Head of caudate nucleus (tissue), 42 donors: ENCODE measurements at regions not wholly inside any gene's neighbourhood (a gene's known extent, or its start where the extent isn't known, plus 50 kb on each side); places are given as distances from the start of the nearest gene placed in this dataset.
A peak's percentile ranks its signal among the peaks of the same experiment; 100 is the strongest.

Source experiments
- DNase-seq, 42 donors: peaks; one replicate each; pipeline versions ENCODE4 v3.0.0 to v3.0.0-alpha.2; 2020 to 2021; ENCODE audit warnings: mixed read lengths in 7 of 42
- intact Hi-C: fragments of 100-400 bp; cut with DNase I; formaldehyde crosslinking; loops from one replicate; pipeline ENCODE4 v1.15.0; 2022

DNA sequence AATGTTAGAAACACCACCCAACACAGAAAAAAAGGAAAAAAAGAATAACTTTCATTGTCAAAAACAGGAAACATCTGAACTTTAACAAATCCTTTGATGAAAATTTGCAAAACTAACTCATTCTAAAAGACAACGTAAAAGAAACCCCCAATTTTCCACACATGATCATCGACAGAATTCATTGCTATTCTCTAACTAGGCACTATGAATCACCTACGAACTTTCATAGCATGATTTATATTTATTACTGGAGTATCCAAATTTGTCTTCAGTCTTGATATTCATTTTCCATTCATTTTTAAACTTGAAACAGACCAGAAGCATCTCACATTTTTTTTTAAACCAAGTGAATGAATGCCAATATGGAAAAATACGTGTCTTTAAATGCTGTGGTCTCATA is 514.6 kb downstream of the TLE4 start:
- no peak for DNase-seq
- intact Hi-C loops, result no loop called here

DNA sequence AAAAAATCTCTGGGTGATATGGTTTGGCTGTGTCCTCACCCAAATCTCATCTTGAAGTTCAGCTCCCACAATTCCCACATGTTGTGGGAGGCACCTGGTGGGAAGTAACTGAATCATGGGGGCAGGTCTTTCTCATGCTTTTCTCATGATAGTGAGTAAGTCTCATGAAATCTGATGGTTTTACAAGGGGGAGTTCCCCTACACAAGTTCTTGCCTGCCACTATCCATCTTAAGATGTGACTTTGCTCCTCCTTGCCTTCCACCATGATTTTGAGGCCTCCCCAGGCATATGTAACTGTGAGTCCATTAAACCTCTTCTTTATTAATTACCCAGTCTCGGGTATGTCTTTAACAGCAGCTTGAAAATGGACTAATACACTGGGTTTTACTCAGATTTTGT is 513.9 kb downstream of the TLE4 start:
- DNase-seq, result no peak
- intact Hi-C loops, result no loop called here

DNA sequence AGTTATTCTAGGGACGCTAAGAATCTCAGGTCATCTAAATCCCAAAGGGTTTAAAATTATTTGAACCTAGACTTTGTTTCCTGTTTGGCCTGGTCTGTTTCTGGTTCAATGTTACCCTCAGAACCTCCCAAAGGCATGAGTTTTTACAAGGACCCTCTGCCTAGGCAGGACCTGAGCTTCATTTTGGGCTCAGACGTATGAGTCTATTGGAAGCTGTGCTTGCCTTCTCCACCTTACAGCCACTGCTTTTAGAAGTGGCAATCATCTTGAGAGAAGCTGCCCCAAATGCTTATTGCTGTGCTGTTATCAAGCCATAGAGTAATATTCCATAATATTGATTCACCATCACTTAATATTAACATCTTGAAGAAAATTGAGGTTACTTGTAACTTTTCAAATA is 510.4 kb downstream of the TLE4 start:
- intact Hi-C loops, result no loop called here

DNA sequence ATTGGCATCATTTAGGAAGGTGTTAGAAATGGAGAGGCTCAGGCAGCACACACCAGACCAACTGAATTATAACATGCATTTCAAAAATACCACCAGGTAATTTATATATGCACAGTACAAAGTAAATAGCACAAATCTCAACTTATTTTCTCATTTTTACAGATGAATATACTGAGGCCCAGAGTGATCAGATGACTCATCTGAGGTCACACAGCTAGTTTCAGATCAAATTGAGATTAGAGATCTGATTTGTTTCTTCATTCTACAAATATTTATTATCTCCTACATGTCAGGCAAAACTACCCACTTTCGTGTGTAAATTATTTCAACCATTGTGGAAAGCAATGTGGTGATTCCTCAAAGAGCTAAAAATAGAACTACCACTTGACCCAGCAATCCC is 507.1 kb downstream of the TLE4 start:
- DNase-seq, result no peak
- intact Hi-C loops, result no loop called here

More for the DNA sequence above, 510.4 kb downstream of the TLE4 start:
- DNase-seq, result no peak

DNA sequence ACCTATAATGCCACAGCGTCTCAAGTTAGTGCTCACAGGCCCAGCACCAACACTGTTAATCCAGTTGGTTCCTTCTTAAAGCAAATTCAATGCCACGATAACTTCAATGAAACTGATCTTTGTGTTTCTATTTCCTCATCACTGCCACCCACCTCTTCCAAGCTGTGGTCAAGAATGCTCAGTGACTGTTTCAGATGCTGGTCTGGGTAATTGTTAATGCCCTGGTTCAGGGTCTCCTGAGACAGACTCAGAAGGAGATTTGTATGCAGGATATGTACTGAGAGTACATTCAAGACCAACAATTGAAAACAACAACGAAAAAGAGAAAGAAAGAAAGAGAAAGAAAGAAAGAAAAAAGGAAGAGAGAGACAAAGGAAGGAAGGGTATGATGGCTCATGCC is 505.3 kb downstream of the TLE4 start:
- no peak for DNase-seq
- intact Hi-C loops, result no loop called here

DNA sequence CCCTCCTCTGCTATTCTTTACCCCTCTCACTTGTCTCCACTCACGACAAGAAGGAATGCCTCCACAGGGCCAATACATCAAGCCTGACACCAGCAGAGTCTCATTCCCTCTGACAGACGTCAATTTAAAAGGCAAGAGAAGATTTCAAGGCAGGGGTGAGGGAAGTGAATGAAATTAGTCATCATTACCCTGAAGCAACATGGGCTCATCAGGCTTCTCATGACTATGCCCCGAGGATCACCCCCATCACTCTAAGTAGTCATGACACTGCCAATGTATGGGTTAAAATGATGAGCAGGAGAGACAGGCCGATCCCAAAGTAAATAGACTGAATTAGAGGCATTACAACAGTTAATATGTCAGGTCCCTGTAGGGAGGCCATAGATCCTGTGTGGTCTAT is 504.4 kb downstream of the TLE4 start:
- intact Hi-C loops, result no loop called here
- DNase-seq, result no peak

DNA sequence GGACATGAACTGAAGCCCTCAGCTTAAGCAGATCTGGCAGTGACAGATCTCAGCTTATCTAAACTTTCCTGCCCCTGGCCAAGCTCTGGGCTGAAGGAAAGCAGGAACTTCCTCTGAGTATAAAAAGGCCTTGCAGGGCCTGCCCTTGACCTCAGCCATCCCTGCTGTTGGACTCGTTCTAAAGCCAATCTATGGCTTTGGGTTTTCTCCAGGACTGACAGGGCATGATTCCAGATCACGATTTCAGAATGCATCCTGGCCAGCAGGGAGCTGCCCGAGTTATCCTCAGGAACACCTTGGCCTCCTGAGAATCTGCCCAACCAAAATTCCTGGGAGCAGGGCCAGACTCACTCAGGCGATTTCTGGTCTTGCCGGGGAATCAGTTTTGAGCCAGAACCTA is 502.7 kb downstream of the TLE4 start:
- intact Hi-C loops, result no loop called here
- DNase-seq, result no peak

DNA sequence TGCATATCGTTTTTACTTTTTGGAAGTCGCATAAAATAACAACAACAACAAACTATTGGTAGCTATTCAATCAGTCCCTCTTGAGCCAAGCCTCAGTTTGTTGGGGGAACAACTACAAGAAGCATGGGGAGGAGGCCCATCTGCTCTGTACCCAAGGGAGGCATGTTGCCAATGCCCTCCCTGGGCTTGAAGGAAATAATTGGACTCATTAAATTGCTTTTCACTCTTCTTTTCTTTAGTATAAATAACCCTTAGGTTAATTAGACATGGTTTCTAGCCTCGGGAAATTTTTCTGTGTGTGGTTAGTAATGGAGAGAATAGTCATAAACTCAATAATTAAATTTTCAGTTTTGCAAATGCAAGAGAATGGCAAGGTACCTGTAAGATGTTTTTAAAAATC is 500.7 kb downstream of the TLE4 start:
- no peak for DNase-seq
- intact Hi-C loops, result no loop called here

DNA sequence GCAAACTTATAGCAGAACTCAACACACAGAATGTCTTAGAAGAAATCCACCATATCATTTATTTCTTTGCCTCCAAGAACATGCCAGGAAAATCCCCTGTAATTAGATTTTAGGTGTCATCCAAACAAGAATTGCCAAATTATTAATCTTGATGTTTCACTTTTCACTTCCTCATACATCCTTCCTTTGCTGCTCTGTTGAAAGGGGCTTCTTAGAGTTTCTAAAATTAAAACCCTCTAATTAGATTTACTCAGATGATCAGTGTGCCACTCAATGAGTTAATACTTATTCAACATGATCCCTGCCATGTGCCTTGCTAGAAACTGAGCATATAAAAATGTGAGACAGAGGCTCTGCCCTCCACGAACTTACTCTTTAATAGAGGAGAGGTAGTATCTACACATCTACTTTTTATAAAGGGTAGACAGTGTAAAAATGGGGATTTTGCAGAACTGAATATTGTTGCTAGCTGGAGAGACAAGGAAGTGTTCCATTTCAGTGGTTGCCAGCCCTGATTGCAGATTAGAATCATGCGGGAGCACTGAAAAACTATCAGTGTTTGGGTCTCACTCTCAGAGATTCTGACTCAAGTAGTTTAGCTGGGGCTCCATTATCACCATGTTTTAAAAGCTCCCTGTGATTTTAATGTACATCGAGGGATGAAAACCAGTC is 498.4 kb downstream of the TLE4 start:
- DNase-seq, result no peak
- intact Hi-C loops, result no loop called here

DNA sequence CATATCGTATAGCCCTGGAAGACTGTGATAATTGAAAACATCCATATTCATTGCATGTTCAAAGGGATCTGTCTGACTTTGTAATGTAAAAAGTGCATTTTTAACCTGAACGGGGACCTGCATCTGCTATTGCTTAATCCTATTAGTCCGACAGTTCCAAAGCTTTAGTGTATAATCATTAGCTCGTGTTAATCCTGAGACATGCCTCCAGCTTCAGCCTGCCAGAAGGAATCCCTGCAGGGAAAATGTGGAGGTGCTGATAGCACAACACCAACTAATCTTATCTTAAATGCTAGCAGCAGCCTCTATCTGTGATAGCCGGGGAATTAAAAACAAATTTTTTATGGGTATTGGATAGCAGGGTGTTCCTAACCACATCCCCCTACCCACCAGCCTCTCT is 495.2 kb downstream of the TLE4 start:
- peak in 5 of 42 donors; percentile 24 to 47 (median 28) for DNase-seq
- intact Hi-C loops, result no loop called here

DNA sequence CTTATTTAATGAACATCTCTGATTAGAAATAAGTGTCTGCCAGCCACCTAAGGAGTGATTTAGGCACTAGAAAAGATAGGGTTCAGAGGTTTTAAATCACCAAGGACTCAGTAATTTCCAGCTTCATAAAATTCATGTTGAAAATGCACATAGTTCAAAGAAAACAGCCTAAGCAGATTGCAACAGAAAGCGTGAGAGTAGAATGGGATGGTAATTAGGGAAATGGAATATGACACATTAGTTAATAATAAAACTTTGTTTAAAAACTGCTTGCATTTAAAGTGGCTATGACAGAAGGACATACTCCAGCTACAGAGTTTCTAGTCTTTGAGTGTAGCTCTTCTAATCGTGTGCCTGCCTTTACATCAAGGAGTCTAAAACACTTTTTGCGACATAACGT is 490.8 kb downstream of the TLE4 start:
- intact Hi-C loops, result no loop called here
- no peak for DNase-seq

DNA sequence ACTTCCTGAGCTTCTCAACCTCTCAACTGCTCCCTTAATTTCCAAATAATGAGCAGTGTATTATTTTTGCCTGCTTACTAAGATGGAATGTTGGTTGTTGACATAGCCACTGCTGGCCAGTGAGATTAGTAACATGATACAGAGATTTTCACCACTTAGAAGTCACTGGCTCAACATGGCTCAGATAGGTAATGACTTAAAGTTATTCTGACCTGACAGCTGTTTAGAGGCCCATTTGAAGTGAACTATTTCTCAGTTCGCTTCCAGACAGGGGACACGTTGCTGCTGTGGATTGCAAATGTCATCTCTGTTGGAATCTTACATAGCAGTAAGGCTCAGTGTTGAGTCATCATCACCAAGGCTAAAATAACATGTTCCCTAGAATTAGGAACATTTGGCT is 490.2 kb downstream of the TLE4 start:
- peak in 3 of 42 donors; percentile 16 to 45 (median 32) for DNase-seq

DNA sequence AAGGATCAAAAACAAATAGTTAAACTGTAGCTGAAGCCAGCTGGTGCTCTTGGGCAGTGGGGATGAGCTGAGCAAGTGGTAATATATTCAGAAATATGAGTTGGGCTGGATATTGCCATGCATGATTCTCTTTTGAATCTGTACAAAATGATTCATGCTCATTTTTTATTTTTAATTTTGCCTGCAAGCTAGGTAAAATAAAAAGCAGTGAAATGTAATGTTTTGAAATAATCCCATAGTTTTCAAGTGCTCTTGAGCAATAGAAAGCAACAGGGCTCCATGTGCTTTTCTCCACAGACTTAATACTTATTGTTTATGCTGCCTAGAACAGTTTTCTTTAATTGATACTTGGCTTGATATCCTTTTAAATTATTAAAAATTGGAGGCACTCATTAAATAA is 489.3 kb downstream of the TLE4 start:
- no peak for DNase-seq
- intact Hi-C loops, result no loop called here

More for the DNA sequence above, 490.2 kb downstream of the TLE4 start:
- intact Hi-C loops, result no loop called here

DNA sequence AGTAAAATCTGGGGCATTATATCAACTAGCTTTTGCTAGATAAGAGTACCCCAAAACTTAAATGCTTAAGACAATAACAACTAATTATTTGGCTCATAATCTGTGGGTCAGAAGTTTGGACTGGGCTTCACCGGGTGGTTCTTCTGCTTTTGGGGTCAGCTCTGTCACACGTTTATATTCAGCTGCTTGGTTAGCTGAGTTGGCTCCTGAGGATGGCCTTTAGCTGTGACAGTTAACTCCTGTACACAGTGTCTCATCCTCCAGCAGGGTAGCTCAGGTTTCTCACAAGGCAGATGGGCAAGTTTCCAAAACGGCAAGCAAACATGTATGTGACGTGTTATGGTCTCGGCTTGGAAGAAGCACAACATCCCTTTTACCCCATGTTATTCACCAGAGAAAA is 488.2 kb downstream of the TLE4 start:
- no peak for DNase-seq

DNA sequence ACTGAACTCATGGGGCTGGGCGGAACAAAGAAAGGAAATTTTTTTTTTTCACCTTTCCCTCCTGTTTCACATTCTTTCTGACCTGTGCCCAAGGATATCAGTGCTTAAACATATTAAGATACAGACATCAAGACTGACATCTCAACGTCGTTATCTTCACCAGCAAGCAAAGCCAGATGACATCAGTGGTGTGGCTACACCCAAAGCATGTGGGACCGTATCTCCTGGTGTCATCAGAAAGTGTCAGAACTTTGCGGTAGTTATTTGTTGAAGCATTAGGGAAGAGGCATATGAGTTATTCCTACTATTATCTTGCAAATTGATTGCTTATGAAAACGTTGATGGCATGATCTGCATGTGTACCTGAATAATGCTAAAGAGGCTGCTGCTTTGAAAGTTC is 487.4 kb downstream of the TLE4 start:
- intact Hi-C loops, result no loop called here
- no peak for DNase-seq

More for the DNA sequence above, 488.2 kb downstream of the TLE4 start:
- intact Hi-C loops, result no loop called here

DNA sequence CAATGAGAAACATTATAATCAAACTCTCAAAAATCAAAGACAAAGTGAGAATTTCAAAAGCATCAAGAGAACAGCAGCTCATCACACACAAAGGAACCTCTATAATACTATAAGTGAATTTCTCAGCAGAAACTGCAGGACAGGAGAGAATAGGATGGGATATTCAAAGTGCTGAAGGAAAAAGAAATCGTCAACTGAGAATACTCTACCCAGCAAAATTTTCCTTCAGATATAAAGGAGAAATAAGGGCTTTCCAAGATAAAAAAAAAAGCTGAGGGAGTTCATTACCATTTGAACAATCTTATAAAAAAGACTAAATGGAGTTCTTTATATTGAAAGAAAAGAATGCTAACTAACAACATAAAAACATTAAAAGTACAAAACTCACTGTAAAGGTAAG is 481.1 kb downstream of the TLE4 start:
- intact Hi-C loops, result no loop called here
- DNase-seq, result no peak

DNA sequence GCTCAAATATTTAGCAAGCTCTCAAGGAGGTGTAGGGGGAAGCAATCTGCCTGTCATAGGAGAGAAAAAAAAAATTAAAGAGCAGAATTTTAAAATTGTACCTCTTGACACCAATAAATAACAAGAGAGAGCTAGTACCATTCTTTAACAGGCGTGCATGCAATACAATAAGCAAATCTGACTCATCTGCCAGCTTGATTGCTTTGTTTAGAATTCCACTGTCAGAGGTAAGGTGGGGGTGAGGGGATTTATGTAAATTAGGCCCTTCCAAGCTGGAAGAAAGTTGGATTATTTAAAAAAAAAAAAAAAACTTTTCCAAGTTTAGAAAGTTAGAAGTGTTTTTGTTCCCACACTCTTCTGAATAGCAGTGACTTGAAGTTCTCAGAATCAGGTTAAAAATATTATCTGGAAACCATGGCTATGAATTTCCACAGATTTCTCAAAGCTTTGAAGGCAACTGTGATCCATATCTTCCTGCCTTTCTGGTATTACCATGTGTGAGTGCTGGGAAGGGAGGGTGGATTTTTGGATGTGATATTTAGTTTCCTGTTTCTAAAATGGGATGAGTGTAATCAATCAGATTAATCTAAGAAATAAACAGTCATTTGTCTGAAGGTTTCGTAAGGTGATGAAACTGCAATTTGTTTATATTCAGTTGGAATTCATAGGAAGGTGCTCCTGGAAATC is 477.5 kb downstream of the TLE4 start:
- intact Hi-C loops, result no loop called here
- peak in 13 of 42 donors; percentile 6 to 74 (median 26) for DNase-seq

DNA sequence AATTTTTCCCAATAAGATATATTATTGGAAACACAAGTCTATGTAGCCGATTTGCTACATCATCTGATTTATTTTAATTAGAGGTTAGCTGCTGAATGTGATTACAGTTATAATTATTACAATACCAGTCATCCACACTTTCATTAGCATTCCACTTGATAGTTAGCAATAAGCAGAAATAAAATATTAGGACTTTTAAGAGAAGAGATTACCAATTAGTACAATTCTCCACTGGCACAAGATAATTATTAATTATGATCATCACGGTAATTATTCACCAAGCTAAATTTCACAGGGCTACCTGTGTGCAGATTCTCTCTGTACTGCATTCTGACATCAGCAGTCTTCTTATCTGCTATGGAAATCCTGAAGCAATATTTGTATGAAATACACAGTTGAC is 474.7 kb downstream of the TLE4 start:
- intact Hi-C loops, result no loop called here
- DNase-seq, result no peak

DNA sequence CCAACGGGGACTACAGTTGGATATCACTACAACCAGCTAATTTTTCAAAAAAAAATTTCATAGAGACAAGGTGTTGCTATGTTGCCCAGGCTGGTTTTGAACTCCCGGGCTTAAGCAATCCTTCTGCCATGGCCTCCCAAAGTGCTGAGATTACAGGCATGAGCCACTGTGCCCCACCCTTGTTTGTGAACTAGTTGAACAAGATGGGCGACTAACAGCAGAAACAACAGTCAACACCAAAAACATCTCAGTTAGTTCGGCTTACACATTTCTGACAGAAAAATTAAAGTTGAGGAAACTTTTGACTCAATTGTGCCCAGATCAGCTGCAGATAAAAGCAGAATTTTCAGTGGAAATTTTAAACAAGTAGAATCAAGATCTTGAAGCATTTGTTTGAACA is 470.1 kb downstream of the TLE4 start:
- intact Hi-C loops, result no loop called here
- no peak for DNase-seq

DNA sequence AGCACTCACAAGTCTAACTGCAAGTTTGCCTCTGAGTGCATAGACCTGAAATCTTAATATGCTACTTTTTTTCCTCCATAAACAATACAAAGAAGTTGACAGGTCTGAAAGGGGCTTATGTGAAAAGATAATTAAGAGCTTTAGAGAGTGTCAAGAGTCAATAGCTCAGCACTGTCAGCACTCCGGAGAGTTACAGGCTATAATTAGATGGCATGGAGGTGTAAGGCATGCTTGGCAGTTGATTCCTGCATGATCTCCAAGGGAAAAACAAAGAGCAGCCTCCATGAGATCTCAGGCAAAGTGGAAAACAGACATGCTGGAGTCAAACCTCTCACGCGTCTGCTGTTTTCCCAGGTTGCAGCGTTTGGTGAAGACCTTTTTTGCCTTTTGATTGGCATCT is 468.7 kb downstream of the TLE4 start:
- DNase-seq, result peak in 13 of 42 donors; percentile 6 to 52 (median 17)
- intact Hi-C loops, result no loop called here

DNA sequence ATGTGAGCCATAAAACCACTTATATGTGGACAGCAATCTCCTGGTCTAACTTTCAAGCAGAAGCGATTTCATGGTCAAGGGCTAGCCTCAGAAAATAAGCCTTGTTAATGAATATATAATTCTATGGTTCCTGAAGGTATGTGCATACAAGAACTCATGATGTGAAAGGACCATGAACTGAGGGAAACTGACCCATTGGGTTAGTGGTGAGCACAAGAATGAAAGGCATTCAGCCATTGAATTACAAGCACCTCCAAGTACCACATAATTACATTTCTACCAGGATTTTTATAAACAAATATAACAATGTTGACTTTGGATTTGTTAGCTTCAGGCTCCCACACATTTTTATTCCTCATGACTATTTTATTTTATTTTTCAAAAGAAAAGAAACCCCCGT is 459.0 kb downstream of the TLE4 start:
- intact Hi-C loops, result no loop called here
- DNase-seq, result no peak
